ENCODE measurements at regions not wholly inside any gene's neighbourhood (a gene's known extent, or its start where the extent isn't known, plus 50 kb on each side); places are given as distances from the start of the nearest gene placed in this dataset.

- TF ChIP-seq CTCF (conservative IDR thresholded peaks at IDR 0.05 in 1 of 2, IDR thresholded peaks at IDR 0.05 in 1 of 2; ENCODE audit: low read depth in 1 of 2, low read length in 2 of 2) = no peak
- TF ChIP-seq EZH2 (IDR thresholded peaks at IDR 0.05; ENCODE audit: low read length, missing control alignments) = no peak
These were observed 437.1 kb upstream of the NPVF start for GRCh38 chr7:25665374-25665773.
